Peyer's patch (tissue), 4 donors: ENCODE measurements at regions not wholly inside any gene's neighbourhood (a gene's known extent, or its start where the extent isn't known, plus 50 kb on each side); places are given as distances from the start of the nearest gene placed in this dataset.

Source experiments
- CTCF ChIP-seq, 6 experiments: fragments of 450-650 bp in 4 of 6; fragments of 200-600 bp in 2 of 6; sonication (generic) in 1 of 6; IDR thresholded peaks; one replicate each; pipeline ENCODE4 v1.5.1; 2017 to 2019; ENCODE audit warnings: antibody characterized with exemption in 6 of 6, mild to moderate bottlenecking in 3 of 6, moderate library complexity in 1 of 6
- POLR2A ChIP-seq, 2 donors: fragments of 450-650 bp; IDR thresholded peaks; one replicate each; pipeline ENCODE4 v1.5.1; 2017; ENCODE audit warnings: antibody characterized with exemption in 2 of 2, mild to moderate bottlenecking in 2 of 2, moderate library complexity in 2 of 2

DNA sequence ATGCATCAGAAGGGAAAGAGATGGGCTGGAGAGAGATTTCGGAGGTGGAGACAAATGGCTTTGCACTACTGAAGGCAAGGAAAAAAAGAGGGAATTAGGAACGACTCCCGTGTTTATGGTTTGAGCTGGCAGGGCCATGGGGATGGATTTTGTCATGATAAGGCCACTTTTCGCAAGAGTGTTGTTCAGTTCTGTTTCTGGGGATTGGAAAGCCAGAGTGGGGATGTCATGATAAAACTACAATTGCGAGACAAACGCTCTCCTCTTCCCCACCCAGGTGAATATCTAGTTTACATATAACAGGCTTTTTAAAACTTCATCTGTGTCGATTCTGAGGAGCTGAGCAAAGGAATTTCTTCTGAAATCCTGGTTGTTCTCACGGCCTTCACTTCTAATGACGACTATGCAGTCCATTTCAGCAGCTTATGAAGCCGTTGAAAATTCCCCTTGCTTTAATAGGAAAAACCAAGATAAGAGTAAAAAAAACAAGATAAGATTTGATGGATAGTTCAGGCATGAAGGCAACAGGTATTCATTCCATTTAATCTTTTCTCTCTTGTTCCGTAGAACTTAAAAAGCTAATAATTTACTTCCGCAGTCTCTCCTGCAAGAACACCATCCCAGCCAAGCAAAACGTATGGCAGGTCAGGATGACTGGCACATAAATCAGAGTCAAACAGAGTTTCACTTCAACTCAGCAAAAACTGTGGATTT is 245.6 kb upstream of the PITRM1 start:
- no peak for TF ChIP-seq POLR2A (IDR thresholded peaks at IDR 0.05)
- TF ChIP-seq CTCF (IDR thresholded peaks at IDR 0.05) = no peak
